ENCODE measurements at regions not wholly inside any gene's neighbourhood (a gene's known extent, or its start where the extent isn't known, plus 50 kb on each side); places are given as distances from the start of the nearest gene placed in this dataset.

- H3K9me3 ChIP-seq (replicated peaks in 1 of 3), result no peaks in the 10 kb centered on the region
- no peaks in the 10 kb centered on the region for H3K27me3 ChIP-seq
- 84 to 100% (median 86%) methylated on average over 4 to 5 of the region's 5 CpGs for WGBS, 4 donors
- H3K4me3 ChIP-seq, result no peak overlapping the region
- DNase-seq, result no peak
- no peak for TF ChIP-seq POLR2A (IDR thresholded peaks at IDR 0.05)
- TF ChIP-seq, protein P1, sequence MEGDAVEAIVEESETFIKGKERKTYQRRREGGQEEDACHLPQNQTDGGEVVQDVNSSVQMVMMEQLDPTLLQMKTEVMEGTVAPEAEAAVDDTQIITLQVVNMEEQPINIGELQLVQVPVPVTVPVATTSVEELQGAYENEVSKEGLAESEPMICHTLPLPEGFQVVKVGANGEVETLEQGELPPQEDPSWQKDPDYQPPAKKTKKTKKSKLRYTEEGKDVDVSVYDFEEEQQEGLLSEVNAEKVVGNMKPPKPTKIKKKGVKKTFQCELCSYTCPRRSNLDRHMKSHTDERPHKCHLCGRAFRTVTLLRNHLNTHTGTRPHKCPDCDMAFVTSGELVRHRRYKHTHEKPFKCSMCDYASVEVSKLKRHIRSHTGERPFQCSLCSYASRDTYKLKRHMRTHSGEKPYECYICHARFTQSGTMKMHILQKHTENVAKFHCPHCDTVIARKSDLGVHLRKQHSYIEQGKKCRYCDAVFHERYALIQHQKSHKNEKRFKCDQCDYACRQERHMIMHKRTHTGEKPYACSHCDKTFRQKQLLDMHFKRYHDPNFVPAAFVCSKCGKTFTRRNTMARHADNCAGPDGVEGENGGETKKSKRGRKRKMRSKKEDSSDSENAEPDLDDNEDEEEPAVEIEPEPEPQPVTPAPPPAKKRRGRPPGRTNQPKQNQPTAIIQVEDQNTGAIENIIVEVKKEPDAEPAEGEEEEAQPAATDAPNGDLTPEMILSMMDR (IDR thresholded peaks at IDR 0.05), result no peak
- H3K27ac ChIP-seq, result no peak overlapping the region
- intact Hi-C loops (cut with DNase I), result no loop called here
- no peaks in the 10 kb centered on the region for H3K36me3 ChIP-seq (replicated peaks in 1 of 2)
- H3K4me1 ChIP-seq (replicated peaks in 1 of 2), result no peaks in the 10 kb centered on the region
Observed at GRCh38 chr4:34664051-34664450, 1580.3 kb downstream of the ARAP2 start.

DNA sequence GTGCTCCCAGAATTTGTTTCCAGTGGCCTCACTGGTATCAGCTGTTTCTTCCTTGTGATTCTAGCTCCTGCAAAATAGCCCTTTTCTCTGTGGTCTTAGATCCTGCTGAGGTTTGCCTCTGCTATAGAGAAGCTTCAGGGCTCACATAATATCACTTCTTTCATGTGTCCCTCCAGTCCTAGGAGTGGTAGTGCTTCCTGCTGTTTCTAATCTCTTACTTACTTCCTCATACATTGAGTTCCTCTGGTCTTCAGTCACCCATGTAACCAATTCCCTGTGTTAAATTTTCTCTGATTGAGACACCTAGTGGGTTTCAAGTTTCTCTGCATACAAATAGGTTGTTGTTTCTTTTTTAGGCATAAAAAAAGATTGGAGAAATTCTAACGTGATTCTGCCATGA is 1567.9 kb downstream of the ARAP2 start:
- H3K27me3 ChIP-seq, result no peaks in the 10 kb centered on the region
- intact Hi-C loops (cut with DNase I), result no loop called here
- H3K36me3 ChIP-seq (replicated peaks in 1 of 2), result no peaks in the 10 kb centered on the region
- 25 to 47% (median 34%) methylated on average over 1 of the region's 1 CpG for WGBS, 4 donors
- TF ChIP-seq POLR2A (IDR thresholded peaks at IDR 0.05), result no peak
- TF ChIP-seq, protein P1 (IDR thresholded peaks at IDR 0.05), result no peak
- H3K27ac ChIP-seq, result no peak overlapping the region
- no peak for DNase-seq
- no peak overlapping the region for H3K4me3 ChIP-seq
- no peaks in the 10 kb centered on the region for H3K4me1 ChIP-seq (replicated peaks in 1 of 2)
- peaks cover 0 to 4% (median 0%) of the 10 kb centered on the region in 3 donors for H3K9me3 ChIP-seq (replicated peaks in 1 of 3)

DNA sequence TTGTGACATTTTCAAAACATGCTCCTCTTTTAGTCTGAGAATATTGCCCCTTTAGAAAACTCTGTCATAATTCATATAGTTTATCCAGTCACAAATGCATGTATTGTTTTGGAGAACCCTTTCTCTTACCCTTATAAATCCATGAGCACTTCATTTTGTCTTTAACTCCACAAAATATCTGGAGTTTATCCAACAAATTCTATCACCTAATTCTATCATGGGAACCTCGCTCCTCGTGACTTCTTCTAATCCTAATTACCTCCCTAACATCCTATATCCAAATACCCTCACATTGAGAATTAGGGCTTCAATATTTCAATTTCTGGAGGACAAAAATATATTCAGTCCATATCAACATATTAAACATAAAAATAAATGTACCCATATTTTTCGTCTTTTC is 1565.9 kb downstream of the ARAP2 start:
- no peak for DNase-seq
- intact Hi-C loops (cut with DNase I), result no loop called here
- WGBS, 4 donors, result 69 to 86% (median 77%) methylated on average over 3 of the region's 3 CpGs
- Histone ChIP-seq H3K9me3 (replicated peaks in 1 of 3) (peaks cover 0 to 4% (median 0%) of the 10 kb centered on the region in 3 donors), H3K36me3 (replicated peaks in 1 of 2) (no peaks in the 10 kb centered on the region), H3K4me3 (no peak overlapping the region), H3K27me3 (no peaks in the 10 kb centered on the region), H3K27ac (no peak overlapping the region), H3K4me1 (replicated peaks in 1 of 2) (no peaks in the 10 kb centered on the region)
- no peak for TF ChIP-seq POLR2A (IDR thresholded peaks at IDR 0.05)
- TF ChIP-seq, protein P1 (IDR thresholded peaks at IDR 0.05), result no peak

DNA sequence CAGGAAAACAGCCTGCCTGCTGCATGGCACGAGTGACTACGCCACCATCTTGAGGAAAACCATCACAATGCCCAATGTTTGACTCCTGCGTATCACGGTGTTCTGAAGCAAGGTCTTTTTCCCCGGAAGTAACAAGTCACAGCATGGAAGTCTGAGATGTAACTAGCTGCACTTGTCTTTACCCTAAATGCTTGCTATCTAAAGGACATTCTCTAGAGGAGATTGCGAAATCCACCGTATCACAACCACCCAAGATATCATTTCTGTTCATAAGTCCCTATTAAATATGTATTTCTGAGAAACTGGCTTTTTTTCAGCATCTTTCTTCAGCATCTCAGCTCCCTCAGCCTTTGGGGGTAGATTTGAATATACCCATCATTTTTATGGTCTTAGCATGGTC is 1565.1 kb downstream of the ARAP2 start:
- H3K4me3 ChIP-seq, result no peak overlapping the region
- 82 to 90% (median 87%) methylated on average over 7 of the region's 7 CpGs for WGBS, 4 donors
- H3K27ac ChIP-seq, result no peak overlapping the region
- no peak for TF ChIP-seq POLR2A (IDR thresholded peaks at IDR 0.05)
- TF ChIP-seq, protein P1 (IDR thresholded peaks at IDR 0.05), result no peak
- no peaks in the 10 kb centered on the region for H3K4me1 ChIP-seq (replicated peaks in 1 of 2)
- H3K36me3 ChIP-seq (replicated peaks in 1 of 2), result no peaks in the 10 kb centered on the region
- no peaks in the 10 kb centered on the region for H3K27me3 ChIP-seq
- intact Hi-C loops (cut with DNase I), result no loop called here
- H3K9me3 ChIP-seq (replicated peaks in 1 of 3), result peaks cover 0 to 4% (median 0%) of the 10 kb centered on the region in 3 donors
- DNase-seq, result no peak

Measured in adrenal gland (tissue), 9 donors.